MM.1S (cell line): ENCODE measurements at regions not wholly inside any gene's neighbourhood (a gene's known extent, or its start where the extent isn't known, plus 50 kb on each side); places are given as distances from the start of the nearest gene placed in this dataset.
"Not testable (repeated sequence)": the region's sequence is repeated elsewhere in the genome, so short reads cannot be mapped to it uniquely, and the experiment has no call there.

Source experiments
- DNase-seq: peaks from one replicate; pipeline ENCODE4 v3.0.0-alpha.2; 2015
- H2AFZ ChIP-seq: fragments of 300-600 bp; sonication (generic); 2 replicates; pipeline ENCODE4 v1.6.0; 2016; ENCODE audit warnings: antibody characterized with exemption, low read length
- H3F3A ChIP-seq: fragments of 300-600 bp; sonication (generic); 2 replicates; pipeline ENCODE4 v1.6.1; 2016; ENCODE audit warnings: mild to moderate bottlenecking, antibody characterized with exemption, low read length, moderate library complexity, mixed read lengths; ENCODE audit not compliant: insufficient read depth
- H3K27ac ChIP-seq: fragments of 300-600 bp; sonication (generic); 2 replicates; pipeline ENCODE4 v1.5.1; 2016; ENCODE audit warnings: mild to moderate bottlenecking, low read length
- H3K27me3 ChIP-seq: fragments of 300-600 bp; sonication (generic); replicated peaks from 2 replicates; pipeline ENCODE4 v1.6.0; 2016; ENCODE audit warnings: low read length; ENCODE audit not compliant: insufficient read depth
- H3K36me3 ChIP-seq: fragments of 300-600 bp; sonication (generic); replicated peaks from 2 replicates; pipeline ENCODE4 v1.6.1; 2016; ENCODE audit warnings: mild to moderate bottlenecking, low read length, mixed read lengths; ENCODE audit not compliant: insufficient read depth
- H3K4me1 ChIP-seq: fragments of 300-600 bp; sonication (generic); 2 replicates; pipeline ENCODE4 v1.6.1; 2016; ENCODE audit warnings: low read length, mixed read lengths
- H3K4me2 ChIP-seq: fragments of 300-600 bp; sonication (generic); 2 replicates; pipeline ENCODE4 v1.6.0; 2016; ENCODE audit warnings: low read depth, low read length
- H3K4me3 ChIP-seq: fragments of 300-600 bp; sonication (generic); 2 replicates; pipeline ENCODE4 v1.5.1; 2016; ENCODE audit warnings: low read length, mixed read lengths
- H3K79me2 ChIP-seq: fragments of 300-600 bp; sonication (generic); 2 replicates; pipeline ENCODE4 v1.6.1; 2016; ENCODE audit warnings: mixed run types, low read length, mixed read lengths
- H3K9ac ChIP-seq: fragments of 300-600 bp; sonication (generic); 2 replicates; pipeline ENCODE4 v1.6.1; 2016; ENCODE audit warnings: low read length, mixed read lengths
- H3K9me2 ChIP-seq: fragments of 300-600 bp; sonication (generic); replicated peaks from 2 replicates; pipeline ENCODE4 v1.6.1; 2016; ENCODE audit warnings: mild to moderate bottlenecking, low read length, mixed read lengths; ENCODE audit not compliant: insufficient read depth
- H3K9me3 ChIP-seq: fragments of 300-600 bp; sonication (generic); replicated peaks from 2 replicates; pipeline ENCODE4 v1.6.1; 2016; ENCODE audit warnings: mild to moderate bottlenecking, low read length, mixed read lengths; ENCODE audit not compliant: insufficient read depth
- H4K20me1 ChIP-seq: fragments of 300-600 bp; sonication (generic); 2 replicates; pipeline ENCODE4 v1.6.1; 2016; ENCODE audit warnings: mild to moderate bottlenecking, low read length, moderate library complexity, mixed read lengths; ENCODE audit not compliant: insufficient read depth
- EZH2 ChIP-seq: fragments of 300-600 bp; sonication (generic); optimal IDR thresholded peaks from 2 replicates; pipeline ENCODE3; 2017; ENCODE audit warnings: low read depth, mild to moderate bottlenecking, antibody characterized with exemption, low read length, mixed read lengths
- EZH2phosphoT487 ChIP-seq: fragments of 300-600 bp; sonication (generic); IDR thresholded peaks from 2 replicates; pipeline ENCODE4 v1.6.1; 2018; ENCODE audit warnings: antibody characterized with exemption, low read length
- TF ChIP-seq, protein P1 (sequence below): fragments of 300-600 bp; sonication (generic); IDR thresholded peaks from 2 replicates; pipeline ENCODE4 v1.5.1; 2016; ENCODE audit warnings: antibody characterized with exemption, low read length, mixed read lengths

DNA sequence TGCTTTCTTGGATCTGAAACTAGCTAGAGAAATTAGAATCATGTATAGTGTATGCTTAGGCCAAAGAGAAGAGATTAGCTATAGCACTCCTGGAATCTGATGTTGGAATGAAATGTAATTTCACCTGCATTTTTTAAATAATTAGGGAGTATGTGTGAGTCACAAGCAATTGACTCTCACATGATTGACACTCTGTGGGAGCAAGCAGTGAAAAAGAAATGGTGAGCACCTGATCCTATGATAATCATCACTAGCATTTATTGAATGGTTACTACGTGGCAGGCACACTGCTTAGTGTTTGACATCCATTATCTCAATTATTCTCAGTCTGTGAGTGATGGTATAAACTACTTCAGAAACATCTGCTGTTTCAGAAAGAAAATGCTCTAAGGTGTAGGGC is 176.6 kb downstream of the NRIP1 start:
- no peaks in the 10 kb centered on the region for H3F3A ChIP-seq
- H3K27ac ChIP-seq, result no peak overlapping the region
- no peaks in the 10 kb centered on the region for H3K27me3 ChIP-seq
- H3K9me3 ChIP-seq, result no peaks in the 10 kb centered on the region
- TF ChIP-seq EZH2phosphoT487, result no peak
- TF ChIP-seq, protein P1, sequence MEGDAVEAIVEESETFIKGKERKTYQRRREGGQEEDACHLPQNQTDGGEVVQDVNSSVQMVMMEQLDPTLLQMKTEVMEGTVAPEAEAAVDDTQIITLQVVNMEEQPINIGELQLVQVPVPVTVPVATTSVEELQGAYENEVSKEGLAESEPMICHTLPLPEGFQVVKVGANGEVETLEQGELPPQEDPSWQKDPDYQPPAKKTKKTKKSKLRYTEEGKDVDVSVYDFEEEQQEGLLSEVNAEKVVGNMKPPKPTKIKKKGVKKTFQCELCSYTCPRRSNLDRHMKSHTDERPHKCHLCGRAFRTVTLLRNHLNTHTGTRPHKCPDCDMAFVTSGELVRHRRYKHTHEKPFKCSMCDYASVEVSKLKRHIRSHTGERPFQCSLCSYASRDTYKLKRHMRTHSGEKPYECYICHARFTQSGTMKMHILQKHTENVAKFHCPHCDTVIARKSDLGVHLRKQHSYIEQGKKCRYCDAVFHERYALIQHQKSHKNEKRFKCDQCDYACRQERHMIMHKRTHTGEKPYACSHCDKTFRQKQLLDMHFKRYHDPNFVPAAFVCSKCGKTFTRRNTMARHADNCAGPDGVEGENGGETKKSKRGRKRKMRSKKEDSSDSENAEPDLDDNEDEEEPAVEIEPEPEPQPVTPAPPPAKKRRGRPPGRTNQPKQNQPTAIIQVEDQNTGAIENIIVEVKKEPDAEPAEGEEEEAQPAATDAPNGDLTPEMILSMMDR, result no peak
- TF ChIP-seq EZH2, result no peak
- no peak for DNase-seq
- H3K4me3 ChIP-seq, result no peak overlapping the region
- no peaks in the 10 kb centered on the region for H3K4me1 ChIP-seq
- H3K79me2 ChIP-seq, result no peaks in the 10 kb centered on the region
- H4K20me1 ChIP-seq, result no peaks in the 10 kb centered on the region
- H3K9me2 ChIP-seq, result no peaks in the 10 kb centered on the region
- no peak overlapping the region for H2AFZ ChIP-seq
- no peak overlapping the region for H3K4me2 ChIP-seq
- H3K36me3 ChIP-seq, result no peaks in the 10 kb centered on the region
- no peak overlapping the region for H3K9ac ChIP-seq

DNA sequence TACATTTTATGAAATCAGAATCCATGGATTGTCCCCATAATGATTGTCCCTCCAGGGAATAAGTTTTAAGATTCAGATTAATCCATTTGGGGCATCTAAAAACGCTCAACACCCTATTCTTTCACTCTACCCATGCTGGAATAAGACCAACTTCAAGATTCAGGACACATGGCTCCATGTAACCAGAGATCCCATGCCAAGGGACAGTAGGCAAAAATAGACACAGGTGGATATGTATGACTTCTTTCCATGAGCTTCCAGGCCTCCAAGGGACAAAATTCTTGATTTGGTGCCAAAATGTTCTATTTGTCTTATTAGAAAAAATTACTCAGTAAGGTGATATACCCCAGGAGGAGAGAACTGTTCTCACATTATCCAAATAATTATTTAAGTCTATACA is 178.8 kb downstream of the NRIP1 start:
- no peaks in the 10 kb centered on the region for H3K27me3 ChIP-seq
- H3K4me2 ChIP-seq, result no peak overlapping the region
- no peak overlapping the region for H3K27ac ChIP-seq
- H3F3A ChIP-seq, result no peaks in the 10 kb centered on the region
- no peaks in the 10 kb centered on the region for H3K79me2 ChIP-seq
- H4K20me1 ChIP-seq, result no peaks in the 10 kb centered on the region
- no peaks in the 10 kb centered on the region for H3K9me3 ChIP-seq
- H3K9ac ChIP-seq, result no peak overlapping the region
- H2AFZ ChIP-seq, result no peak overlapping the region
- H3K36me3 ChIP-seq, result no peaks in the 10 kb centered on the region
- no peaks in the 10 kb centered on the region for H3K4me1 ChIP-seq
- no peaks in the 10 kb centered on the region for H3K9me2 ChIP-seq
- TF ChIP-seq EZH2phosphoT487, result no peak
- TF ChIP-seq, protein P1, result no peak
- no peak for TF ChIP-seq EZH2
- no peak overlapping the region for H3K4me3 ChIP-seq
- no peak for DNase-seq

DNA sequence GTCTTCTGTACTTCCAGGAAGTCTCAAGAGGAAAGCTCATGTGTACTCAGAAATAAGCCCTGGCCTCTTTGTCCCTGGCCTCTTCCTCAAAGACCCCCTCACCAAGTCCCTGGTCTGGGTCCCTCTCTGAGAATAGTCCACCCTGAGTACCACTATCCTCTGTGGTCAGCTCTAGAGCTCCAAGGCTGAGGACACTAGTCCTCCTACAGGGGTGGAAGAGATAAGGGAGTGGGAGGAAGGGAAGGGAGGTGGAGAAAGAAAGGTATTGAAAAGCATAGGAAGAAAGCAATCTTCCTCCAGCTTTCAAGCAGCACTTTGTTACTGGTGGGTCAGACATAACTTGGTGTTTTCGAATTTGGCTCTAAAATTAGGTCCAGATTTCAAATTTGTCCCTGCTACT is 181.4 kb downstream of the NRIP1 start:
- Histone ChIP-seq H3K4me3 (no peak overlapping the region), H3K9me2 (no peaks in the 10 kb centered on the region), H3F3A (no peaks in the 10 kb centered on the region), H2AFZ (no peak overlapping the region), H3K27ac (no peak overlapping the region), H3K9me3 (no peaks in the 10 kb centered on the region), H3K27me3 (no peaks in the 10 kb centered on the region), H3K36me3 (no peaks in the 10 kb centered on the region), H3K79me2 (no peaks in the 10 kb centered on the region), H3K4me1 (no peaks in the 10 kb centered on the region), H4K20me1 (no peaks in the 10 kb centered on the region), H3K4me2 (no peak overlapping the region), H3K9ac (no peak overlapping the region)
- no peak for TF ChIP-seq EZH2phosphoT487
- TF ChIP-seq, protein P1, result no peak
- no peak for TF ChIP-seq EZH2
- no peak for DNase-seq

DNA sequence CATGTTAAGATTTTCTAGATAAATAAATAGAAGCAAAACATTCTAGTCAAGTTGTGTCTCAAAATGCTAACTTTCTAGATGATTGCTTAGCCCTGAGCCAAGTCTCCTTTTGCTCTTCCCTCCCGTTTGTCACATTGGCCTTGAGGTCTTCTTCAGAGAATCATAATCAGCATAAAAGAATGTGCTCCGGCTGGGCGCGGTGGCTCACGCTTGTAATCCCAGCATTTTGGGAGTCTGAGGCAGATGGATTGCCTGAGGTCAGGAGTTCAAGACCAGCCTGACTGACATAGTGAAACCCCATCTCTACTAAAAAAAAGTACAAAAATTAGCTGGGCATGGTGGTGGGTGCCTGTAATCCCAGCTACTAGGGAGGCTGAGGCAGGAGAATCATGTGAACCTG is 182.3 kb downstream of the NRIP1 start:
- H3K36me3 ChIP-seq, H3F3A ChIP-seq, H2AFZ ChIP-seq, H3K9me2 ChIP-seq, H3K27ac ChIP-seq, H3K4me1 ChIP-seq, H3K9me3 ChIP-seq, DNase-seq, H3K79me2 ChIP-seq, H3K27me3 ChIP-seq, H4K20me1 ChIP-seq, H3K9ac ChIP-seq, H3K4me2 ChIP-seq, H3K4me3 ChIP-seq: not testable (repeated sequence)
